ENCODE measurements at regions not wholly inside any gene's neighbourhood (a gene's known extent, or its start where the extent isn't known, plus 50 kb on each side); places are given as distances from the start of the nearest gene placed in this dataset.

- no peaks in the 10 kb centered on the region for H3K36me3 ChIP-seq (ENCODE audit: control insufficient read depth in 2 of 2, insufficient read depth in 2 of 2, low read length in 1 of 2)
- H3K27ac ChIP-seq (ENCODE audit: low read depth in 2 of 2, low read length in 1 of 2) = no peak overlapping the region
- 92 to 93% methylated on average over 4 of the region's 4 CpGs for WGBS, 2 donors
- no peak overlapping the region for H3K4me3 ChIP-seq (ENCODE audit: low read depth in 1 of 2, low read length in 2 of 2)
- no peaks in the 10 kb centered on the region for H3K27me3 ChIP-seq (ENCODE audit: control insufficient read depth in 1 of 2, insufficient read depth in 2 of 2, low read length in 2 of 2)
- no peaks in the 10 kb centered on the region for H3K4me1 ChIP-seq (ENCODE audit: control insufficient read depth in 2 of 2, insufficient read depth in 2 of 2, low read length in 1 of 2)
- H3K9me3 ChIP-seq (ENCODE audit: control insufficient read depth in 2 of 2, insufficient read depth in 1 of 2, low read depth in 1 of 2, low read length in 1 of 2) = peaks cover 0 to 2% of the 10 kb centered on the region in 2 donors
These were observed 398.3 kb downstream of the RFC3 start for GRCh38 chr13:34216256-34216655.

DNA sequence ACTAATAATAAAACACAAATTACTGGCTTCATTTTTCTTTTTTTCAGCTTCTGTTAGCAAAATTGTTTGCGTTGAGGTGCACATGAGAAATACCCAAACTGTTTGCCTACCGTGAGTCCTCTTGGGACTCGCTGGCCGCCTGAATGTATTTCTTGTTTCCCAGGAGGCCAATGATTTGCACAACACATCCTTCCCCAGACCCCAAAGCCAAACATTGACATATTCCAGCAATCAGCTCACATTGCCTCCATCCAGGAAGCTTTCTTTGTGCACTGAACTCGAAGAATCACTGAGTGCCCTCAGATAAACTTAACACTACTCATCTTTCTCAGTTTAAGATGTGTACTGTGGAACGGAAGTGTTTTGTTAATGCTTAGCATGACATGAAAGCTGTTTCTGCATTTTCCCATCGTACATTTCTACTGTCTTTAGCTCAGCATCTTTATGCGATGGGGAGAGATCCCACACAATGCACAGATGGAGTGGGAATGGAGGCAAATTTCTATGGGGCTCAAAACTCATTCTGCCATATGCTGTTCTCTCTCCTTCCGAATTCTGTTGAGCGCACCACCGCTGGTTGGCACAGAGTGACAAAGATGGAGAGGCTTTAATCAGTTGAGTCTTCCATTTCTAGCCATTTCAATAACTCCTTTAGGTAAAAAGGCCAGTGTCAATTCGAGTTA, 399.5 kb downstream of the RFC3 start:
- Histone ChIP-seq H3K27me3 (ENCODE audit: control insufficient read depth in 1 of 2, insufficient read depth in 2 of 2, low read length in 2 of 2) (no peaks in the 10 kb centered on the region), H3K4me1 (ENCODE audit: control insufficient read depth in 2 of 2, insufficient read depth in 2 of 2, low read length in 1 of 2) (no peaks in the 10 kb centered on the region), H3K36me3 (ENCODE audit: control insufficient read depth in 2 of 2, insufficient read depth in 2 of 2, low read length in 1 of 2) (no peaks in the 10 kb centered on the region), H3K9me3 (ENCODE audit: control insufficient read depth in 2 of 2, insufficient read depth in 1 of 2, low read depth in 1 of 2, low read length in 1 of 2) (peaks cover 0 to 2% of the 10 kb centered on the region in 2 donors), H3K4me3 (ENCODE audit: low read depth in 1 of 2, low read length in 2 of 2) (no peak overlapping the region), H3K27ac (ENCODE audit: low read depth in 2 of 2, low read length in 1 of 2) (no peak overlapping the region)
- WGBS, 2 donors = 85 to 86% methylated on average over 12 of the region's 12 CpGs

DNA sequence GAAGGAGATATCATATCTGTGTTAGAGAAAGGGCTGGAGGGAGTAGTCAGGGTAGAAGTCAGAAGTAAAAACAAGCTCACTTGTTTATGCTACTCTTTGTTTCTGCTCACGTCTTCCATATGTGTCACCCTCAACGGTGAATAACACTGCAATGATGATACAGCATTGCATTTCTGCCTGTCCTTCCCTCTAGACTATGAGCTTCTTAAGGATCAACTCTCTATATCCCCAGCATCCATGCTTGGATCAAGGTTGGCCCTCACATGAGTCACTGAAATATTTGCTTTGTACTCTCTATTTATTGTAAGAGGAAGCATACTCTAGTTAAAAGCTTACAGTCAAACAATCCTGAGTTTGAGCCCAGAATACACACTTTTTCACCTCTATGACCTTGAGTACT, 406.0 kb downstream of the RFC3 start:
- no peak overlapping the region for H3K27ac ChIP-seq (ENCODE audit: low read depth in 2 of 2, low read length in 1 of 2)
- H3K36me3 ChIP-seq (ENCODE audit: control insufficient read depth in 2 of 2, insufficient read depth in 2 of 2, low read length in 1 of 2) = no peaks in the 10 kb centered on the region
- no peak overlapping the region for H3K4me3 ChIP-seq (ENCODE audit: low read depth in 1 of 2, low read length in 2 of 2)
- no peaks in the 10 kb centered on the region for H3K4me1 ChIP-seq (ENCODE audit: control insufficient read depth in 2 of 2, insufficient read depth in 2 of 2, low read length in 1 of 2)
- no peaks in the 10 kb centered on the region for H3K9me3 ChIP-seq (ENCODE audit: control insufficient read depth in 2 of 2, insufficient read depth in 1 of 2, low read depth in 1 of 2, low read length in 1 of 2)
- 79 to 85% methylated on average over 2 of the region's 2 CpGs for WGBS, 2 donors
- no peaks in the 10 kb centered on the region for H3K27me3 ChIP-seq (ENCODE audit: control insufficient read depth in 1 of 2, insufficient read depth in 2 of 2, low read length in 2 of 2)

DNA sequence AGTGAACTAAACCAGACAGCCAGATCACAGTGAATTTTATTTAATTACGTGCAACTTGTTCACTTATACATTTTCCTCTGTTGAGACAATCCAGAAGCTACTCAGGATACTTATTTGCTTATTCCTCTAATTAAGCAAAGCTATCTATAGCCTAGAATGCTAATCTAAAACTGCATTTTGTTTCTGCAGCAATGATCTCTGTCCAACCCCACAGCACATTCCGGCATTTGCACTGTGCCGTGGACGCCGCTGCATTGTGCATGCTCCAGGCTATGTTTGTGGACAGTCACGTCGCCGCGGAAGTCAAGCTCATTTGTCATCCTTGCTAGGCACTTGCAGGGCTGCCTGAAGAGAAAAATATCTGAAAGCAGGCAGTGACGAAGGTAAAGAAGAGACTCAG, 406.9 kb downstream of the RFC3 start:
- no peaks in the 10 kb centered on the region for H3K27me3 ChIP-seq (ENCODE audit: control insufficient read depth in 1 of 2, insufficient read depth in 2 of 2, low read length in 2 of 2)
- WGBS, 2 donors = 35 to 38% methylated on average over 10 of the region's 10 CpGs
- no peaks in the 10 kb centered on the region for H3K4me1 ChIP-seq (ENCODE audit: control insufficient read depth in 2 of 2, insufficient read depth in 2 of 2, low read length in 1 of 2)
- H3K36me3 ChIP-seq (ENCODE audit: control insufficient read depth in 2 of 2, insufficient read depth in 2 of 2, low read length in 1 of 2) = no peaks in the 10 kb centered on the region
- no peak overlapping the region for H3K27ac ChIP-seq (ENCODE audit: low read depth in 2 of 2, low read length in 1 of 2)
- no peaks in the 10 kb centered on the region for H3K9me3 ChIP-seq (ENCODE audit: control insufficient read depth in 2 of 2, insufficient read depth in 1 of 2, low read depth in 1 of 2, low read length in 1 of 2)
- no peak overlapping the region for H3K4me3 ChIP-seq (ENCODE audit: low read depth in 1 of 2, low read length in 2 of 2)

DNA sequence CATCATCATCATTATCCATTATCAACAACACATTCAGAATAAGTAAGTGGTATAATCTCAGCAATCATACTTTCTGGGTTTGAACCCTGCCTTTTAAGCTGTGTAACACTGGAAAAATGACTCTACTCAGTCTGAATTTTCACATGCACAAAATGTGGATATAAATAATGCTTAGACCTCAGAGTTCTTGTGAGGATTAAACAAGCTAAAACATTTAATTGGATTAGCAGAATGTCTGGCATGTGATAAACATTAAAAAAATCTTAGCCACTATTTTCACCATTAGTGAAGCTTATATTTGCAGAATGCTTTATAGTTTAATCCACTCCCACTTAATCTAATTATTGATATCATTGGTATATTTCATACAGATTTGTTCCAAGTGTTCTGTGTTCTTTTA, 412.3 kb downstream of the RFC3 start:
- peaks cover 0 to 2% of the 10 kb centered on the region in 2 donors for H3K9me3 ChIP-seq (ENCODE audit: control insufficient read depth in 2 of 2, insufficient read depth in 1 of 2, low read depth in 1 of 2, low read length in 1 of 2)
- H3K4me1 ChIP-seq (ENCODE audit: control insufficient read depth in 2 of 2, insufficient read depth in 2 of 2, low read length in 1 of 2) = no peaks in the 10 kb centered on the region
- no peaks in the 10 kb centered on the region for H3K36me3 ChIP-seq (ENCODE audit: control insufficient read depth in 2 of 2, insufficient read depth in 2 of 2, low read length in 1 of 2)
- no peaks in the 10 kb centered on the region for H3K27me3 ChIP-seq (ENCODE audit: control insufficient read depth in 1 of 2, insufficient read depth in 2 of 2, low read length in 2 of 2)
- H3K4me3 ChIP-seq (ENCODE audit: low read depth in 1 of 2, low read length in 2 of 2) = no peak overlapping the region
- no peak overlapping the region for H3K27ac ChIP-seq (ENCODE audit: low read depth in 2 of 2, low read length in 1 of 2)

DNA sequence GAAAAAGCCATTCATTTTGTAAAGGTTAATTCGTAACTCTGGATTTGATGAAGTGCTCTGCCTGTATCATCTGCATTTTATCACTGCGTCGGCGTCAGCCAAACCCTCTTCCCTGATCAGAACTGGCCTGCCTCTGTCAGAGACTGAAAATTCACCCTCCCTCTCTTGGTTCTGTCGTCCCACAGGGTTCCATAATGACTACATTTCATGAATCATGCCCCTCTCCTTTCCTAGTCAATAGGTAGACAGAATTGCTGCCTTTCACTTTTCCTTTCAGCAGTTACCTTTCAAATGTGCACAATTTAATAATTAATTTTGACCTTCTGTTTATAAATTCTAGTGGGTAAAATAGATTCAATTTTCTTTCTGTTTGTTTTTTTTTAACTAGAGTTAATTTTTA, 423.4 kb downstream of the RFC3 start:
- 77 to 85% methylated on average over 5 of the region's 5 CpGs for WGBS, 2 donors
- Histone ChIP-seq H3K27me3 (ENCODE audit: control insufficient read depth in 1 of 2, insufficient read depth in 2 of 2, low read length in 2 of 2) (no peaks in the 10 kb centered on the region), H3K36me3 (ENCODE audit: control insufficient read depth in 2 of 2, insufficient read depth in 2 of 2, low read length in 1 of 2) (no peaks in the 10 kb centered on the region), H3K27ac (ENCODE audit: low read depth in 2 of 2, low read length in 1 of 2) (no peak overlapping the region), H3K4me3 (ENCODE audit: low read depth in 1 of 2, low read length in 2 of 2) (no peak overlapping the region), H3K9me3 (ENCODE audit: control insufficient read depth in 2 of 2, insufficient read depth in 1 of 2, low read depth in 1 of 2, low read length in 1 of 2) (no peaks in the 10 kb centered on the region), H3K4me1 (ENCODE audit: control insufficient read depth in 2 of 2, insufficient read depth in 2 of 2, low read length in 1 of 2) (no peaks in the 10 kb centered on the region)

- WGBS, 2 donors = 50 to 59% methylated on average over 3 of the region's 3 CpGs
- Histone ChIP-seq H3K4me3 (ENCODE audit: low read depth in 1 of 2, low read length in 2 of 2) (no peak overlapping the region), H3K4me1 (ENCODE audit: control insufficient read depth in 2 of 2, insufficient read depth in 2 of 2, low read length in 1 of 2) (no peaks in the 10 kb centered on the region)
These were observed 425.5 kb downstream of the RFC3 start for GRCh38 chr13:34243403-34243802.

GRCh38 chr13:34246511-34246910, 428.6 kb downstream of the RFC3 start:
- 90 to 93% methylated on average over 2 of the region's 2 CpGs for WGBS, 2 donors
- Histone ChIP-seq H3K9me3 (ENCODE audit: control insufficient read depth in 2 of 2, insufficient read depth in 1 of 2, low read depth in 1 of 2, low read length in 1 of 2) (no peaks in the 10 kb centered on the region), H3K27me3 (ENCODE audit: control insufficient read depth in 1 of 2, insufficient read depth in 2 of 2, low read length in 2 of 2) (no peaks in the 10 kb centered on the region), H3K36me3 (ENCODE audit: control insufficient read depth in 2 of 2, insufficient read depth in 2 of 2, low read length in 1 of 2) (no peaks in the 10 kb centered on the region), H3K4me1 (ENCODE audit: control insufficient read depth in 2 of 2, insufficient read depth in 2 of 2, low read length in 1 of 2) (no peaks in the 10 kb centered on the region), H3K27ac (ENCODE audit: low read depth in 2 of 2, low read length in 1 of 2) (no peak overlapping the region), H3K4me3 (ENCODE audit: low read depth in 1 of 2, low read length in 2 of 2) (no peak overlapping the region)

More at GRCh38 chr13:34243403-34243802, 425.5 kb downstream of the RFC3 start:
- Histone ChIP-seq H3K27ac (ENCODE audit: low read depth in 2 of 2, low read length in 1 of 2) (no peak overlapping the region), H3K9me3 (ENCODE audit: control insufficient read depth in 2 of 2, insufficient read depth in 1 of 2, low read depth in 1 of 2, low read length in 1 of 2) (no peaks in the 10 kb centered on the region), H3K36me3 (ENCODE audit: control insufficient read depth in 2 of 2, insufficient read depth in 2 of 2, low read length in 1 of 2) (no peaks in the 10 kb centered on the region), H3K27me3 (ENCODE audit: control insufficient read depth in 1 of 2, insufficient read depth in 2 of 2, low read length in 2 of 2) (no peaks in the 10 kb centered on the region)

- no peak overlapping the region for H3K27ac ChIP-seq (ENCODE audit: low read depth in 2 of 2, low read length in 1 of 2)
- H3K4me1 ChIP-seq (ENCODE audit: control insufficient read depth in 2 of 2, insufficient read depth in 2 of 2, low read length in 1 of 2) = no peaks in the 10 kb centered on the region
- WGBS, 2 donors = 59 to 64% methylated on average over 1 of the region's 1 CpG
- H3K27me3 ChIP-seq (ENCODE audit: control insufficient read depth in 1 of 2, insufficient read depth in 2 of 2, low read length in 2 of 2) = no peaks in the 10 kb centered on the region
- H3K9me3 ChIP-seq (ENCODE audit: control insufficient read depth in 2 of 2, insufficient read depth in 1 of 2, low read depth in 1 of 2, low read length in 1 of 2) = no peaks in the 10 kb centered on the region
- H3K36me3 ChIP-seq (ENCODE audit: control insufficient read depth in 2 of 2, insufficient read depth in 2 of 2, low read length in 1 of 2) = no peaks in the 10 kb centered on the region
- H3K4me3 ChIP-seq (ENCODE audit: low read depth in 1 of 2, low read length in 2 of 2) = no peak overlapping the region
These were observed 429.6 kb downstream of the RFC3 start for GRCh38 chr13:34247596-34247995.

GRCh38 chr13:34249546-34250039, 431.6 kb downstream of the RFC3 start:
- H3K4me3 ChIP-seq (ENCODE audit: low read depth in 1 of 2, low read length in 2 of 2) = no peak overlapping the region
- H3K27me3 ChIP-seq (ENCODE audit: control insufficient read depth in 1 of 2, insufficient read depth in 2 of 2, low read length in 2 of 2) = no peaks in the 10 kb centered on the region
- no peaks in the 10 kb centered on the region for H3K36me3 ChIP-seq (ENCODE audit: control insufficient read depth in 2 of 2, insufficient read depth in 2 of 2, low read length in 1 of 2)
- H3K4me1 ChIP-seq (ENCODE audit: control insufficient read depth in 2 of 2, insufficient read depth in 2 of 2, low read length in 1 of 2) = no peaks in the 10 kb centered on the region
- WGBS, 2 donors = 84 to 86% methylated on average over 3 of the region's 3 CpGs
- no peak overlapping the region for H3K27ac ChIP-seq (ENCODE audit: low read depth in 2 of 2, low read length in 1 of 2)
- no peaks in the 10 kb centered on the region for H3K9me3 ChIP-seq (ENCODE audit: control insufficient read depth in 2 of 2, insufficient read depth in 1 of 2, low read depth in 1 of 2, low read length in 1 of 2)
